Kidney (tissue), 13 donors: ENCODE measurements at regions not wholly inside any gene's neighbourhood (a gene's known extent, or its start where the extent isn't known, plus 50 kb on each side); places are given as distances from the start of the nearest gene placed in this dataset.

Experiments used
- DNase-seq, 5 donors: peaks; one replicate each; pipeline ENCODE4 v3.0.0-alpha.2; 2013 to 2020
- FAIRE-seq: peaks from 2 replicates; lab custom pipeline; 2012; peaks lifted over from hg19 to GRCh38; lab: Jason Lieb, UNC
- H3K27ac ChIP-seq, 2 donors: one replicate each; pipeline ENCODE4 v1.7.0; 2013; ENCODE audit warnings: low read depth in 2 of 2, low read length in 2 of 2, inconsistent platforms in 1 of 2
- H3K27me3 ChIP-seq: one replicate; pipeline ENCODE4 v1.7.1; 2013; ENCODE audit warnings: low read length, inconsistent platforms; ENCODE audit not compliant: control insufficient read depth, insufficient read depth
- H3K36me3 ChIP-seq, 3 donors: one replicate each; pipeline versions ENCODE4 v1.7.0 to v1.7.1; 2013; ENCODE audit warnings: low read length in 3 of 3, control low read depth in 1 of 3, inconsistent platforms in 1 of 3; ENCODE audit not compliant: insufficient read depth in 3 of 3, control insufficient read depth in 2 of 3
- H3K4me1 ChIP-seq, 3 donors: one replicate each; pipeline versions ENCODE4 v1.7.0 to v1.7.1; 2013; ENCODE audit warnings: low read length in 3 of 3, inconsistent platforms in 1 of 3, low read depth in 1 of 3; ENCODE audit not compliant: control insufficient read depth in 2 of 3, insufficient read depth in 2 of 3
- H3K4me3 ChIP-seq, 3 donors: one replicate each; pipeline versions ENCODE4 v1.7.0 to v1.8.1; 2013; ENCODE audit warnings: low read length in 3 of 3, control low read depth in 1 of 3, inconsistent platforms in 1 of 3
- H3K9ac ChIP-seq, 3 donors: one replicate each; pipeline versions ENCODE4 v1.7.0 to v1.7.1; 2013; ENCODE audit warnings: low read length in 3 of 3, control low read depth in 1 of 3, inconsistent platforms in 1 of 3
- H3K9me3 ChIP-seq, 3 donors: one replicate each; pipeline versions ENCODE4 v1.7.0 to v1.7.1; 2013; ENCODE audit warnings: low read length in 3 of 3, control low read depth in 1 of 3, inconsistent platforms in 1 of 3; ENCODE audit not compliant: control insufficient read depth in 2 of 3, insufficient read depth in 1 of 3
- CTCF ChIP-seq: IDR thresholded peaks from 3 replicates; pipeline ENCODE4 v1.5.1; 2012; ENCODE audit warnings: mild to moderate bottlenecking, moderate library complexity, borderline replicate concordance; ENCODE audit not compliant: insufficient read depth; ENCODE audit errors: extremely low read depth
- intact Hi-C: fragments of 100-400 bp; cut with DNase I; formaldehyde crosslinking; loops from one replicate; pipeline ENCODE4 v1.11.1; 2022
- donor health status: control.
- donor health status: control.
- donor health status: control.
- donor health status: control.
- donor health status: control.
- donor health status: DM: yes; HTN: yes; CAD: no.
- donor health status: Normal renal cell carcinoma (clear cell type).

GRCh38 chr17:77441130-77441920, 300.6 kb downstream of the SEC14L1 start:
- no peaks in the 10 kb centered on the region for H3K27me3 ChIP-seq
- H3K9ac ChIP-seq = no peak overlapping the region
- no peak overlapping the region for H3K4me3 ChIP-seq
- intact Hi-C loops = no loop called here
- no peaks in the 10 kb centered on the region for H3K9me3 ChIP-seq
- peaks cover 2 to 61% (median 22%) of the 10 kb centered on the region in 3 donors for H3K4me1 ChIP-seq
- FAIRE-seq = no peak
- peak overlapping the region in 1 of 2 donors; percentile 23 for H3K27ac ChIP-seq
- peaks cover 0 to 7% (median 0%) of the 10 kb centered on the region in 3 donors for H3K36me3 ChIP-seq
- TF ChIP-seq CTCF = no peak
- DNase-seq = no peak

- H3K9me3 ChIP-seq = no peaks in the 10 kb centered on the region
These were observed 301.2 kb downstream of the SEC14L1 start for GRCh38 chr17:77441940-77442339.

GRCh38 chr17:77442976-77443747, 302.4 kb downstream of the SEC14L1 start:
- intact Hi-C loops = no loop called here
- FAIRE-seq = no peak
- Histone ChIP-seq H3K9me3 (no peaks in the 10 kb centered on the region), H3K4me3 (no peak overlapping the region), H3K27me3 (no peaks in the 10 kb centered on the region), H3K36me3 (peaks cover 0 to 2% (median 0%) of the 10 kb centered on the region in 3 donors), H3K27ac (no peak overlapping the region), H3K4me1 (peaks cover 2 to 51% (median 22%) of the 10 kb centered on the region in 3 donors), H3K9ac (no peak overlapping the region)
- no peak for DNase-seq
- no peak for TF ChIP-seq CTCF

More at GRCh38 chr17:77441940-77442339, 301.2 kb downstream of the SEC14L1 start:
- Histone ChIP-seq H3K4me1 (peaks cover 2 to 57% (median 22%) of the 10 kb centered on the region in 3 donors), H3K4me3 (no peak overlapping the region), H3K27ac (no peak overlapping the region), H3K9ac (no peak overlapping the region), H3K36me3 (peaks cover 0 to 7% (median 0%) of the 10 kb centered on the region in 3 donors), H3K27me3 (no peaks in the 10 kb centered on the region)
- no peak for TF ChIP-seq CTCF
- FAIRE-seq (no peak), DNase-seq (no peak)
- intact Hi-C loops = no loop called here
